ENCODE measurements at regions not wholly inside any gene's neighbourhood (a gene's known extent, or its start where the extent isn't known, plus 50 kb on each side); places are given as distances from the start of the nearest gene placed in this dataset.
A peak's percentile ranks its signal among the peaks of the same experiment; 100 is the strongest.

DNA sequence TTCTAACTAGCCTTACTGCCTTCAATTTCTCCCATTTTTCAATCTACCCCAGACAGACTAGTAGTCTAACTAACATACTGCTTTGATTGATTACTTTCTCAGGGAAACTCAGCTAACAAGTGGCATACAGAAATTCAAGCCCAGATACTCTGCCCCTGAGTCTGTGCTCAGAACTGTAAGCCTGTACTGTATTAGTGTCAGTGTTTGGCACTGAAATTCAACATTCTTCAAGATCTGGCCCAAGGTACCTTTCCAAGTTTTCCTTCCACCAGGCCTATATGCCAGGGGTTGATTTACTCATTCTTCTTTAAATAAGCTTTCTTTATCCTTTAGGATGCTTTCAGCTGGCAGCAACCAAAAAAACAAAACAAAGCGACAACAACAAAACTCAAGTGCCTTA, 433.2 kb upstream of the MARCKS start:
- Mint-ChIP-seq H3K27ac (no peak overlapping the region), H3K36me3 (ENCODE audit: low read depth) (no peaks in the 10 kb centered on the region), H3K27me3 (ENCODE audit: insufficient read depth, low read depth, poor library complexity) (no peaks in the 10 kb centered on the region), H3K4me1 (no peaks in the 10 kb centered on the region), H3K4me3 (no peak overlapping the region), H3K9me3 (no peaks in the 10 kb centered on the region; the same call in 2 of the 3 replicates)
- TF ChIP-seq, protein P1, sequence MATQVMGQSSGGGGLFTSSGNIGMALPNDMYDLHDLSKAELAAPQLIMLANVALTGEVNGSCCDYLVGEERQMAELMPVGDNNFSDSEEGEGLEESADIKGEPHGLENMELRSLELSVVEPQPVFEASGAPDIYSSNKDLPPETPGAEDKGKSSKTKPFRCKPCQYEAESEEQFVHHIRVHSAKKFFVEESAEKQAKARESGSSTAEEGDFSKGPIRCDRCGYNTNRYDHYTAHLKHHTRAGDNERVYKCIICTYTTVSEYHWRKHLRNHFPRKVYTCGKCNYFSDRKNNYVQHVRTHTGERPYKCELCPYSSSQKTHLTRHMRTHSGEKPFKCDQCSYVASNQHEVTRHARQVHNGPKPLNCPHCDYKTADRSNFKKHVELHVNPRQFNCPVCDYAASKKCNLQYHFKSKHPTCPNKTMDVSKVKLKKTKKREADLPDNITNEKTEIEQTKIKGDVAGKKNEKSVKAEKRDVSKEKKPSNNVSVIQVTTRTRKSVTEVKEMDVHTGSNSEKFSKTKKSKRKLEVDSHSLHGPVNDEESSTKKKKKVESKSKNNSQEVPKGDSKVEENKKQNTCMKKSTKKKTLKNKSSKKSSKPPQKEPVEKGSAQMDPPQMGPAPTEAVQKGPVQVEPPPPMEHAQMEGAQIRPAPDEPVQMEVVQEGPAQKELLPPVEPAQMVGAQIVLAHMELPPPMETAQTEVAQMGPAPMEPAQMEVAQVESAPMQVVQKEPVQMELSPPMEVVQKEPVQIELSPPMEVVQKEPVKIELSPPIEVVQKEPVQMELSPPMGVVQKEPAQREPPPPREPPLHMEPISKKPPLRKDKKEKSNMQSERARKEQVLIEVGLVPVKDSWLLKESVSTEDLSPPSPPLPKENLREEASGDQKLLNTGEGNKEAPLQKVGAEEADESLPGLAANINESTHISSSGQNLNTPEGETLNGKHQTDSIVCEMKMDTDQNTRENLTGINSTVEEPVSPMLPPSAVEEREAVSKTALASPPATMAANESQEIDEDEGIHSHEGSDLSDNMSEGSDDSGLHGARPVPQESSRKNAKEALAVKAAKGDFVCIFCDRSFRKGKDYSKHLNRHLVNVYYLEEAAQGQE (IDR thresholded peaks at IDR 0.05; ENCODE audit: unreplicated experiment) = no peak
- TF ChIP-seq EZH2phosphoT487 (IDR thresholded peaks at IDR 0.05; ENCODE audit: unreplicated experiment) (no peak), ZNF114 (CRISPR knock-in tag; IDR thresholded peaks at IDR 0.05) (no peak)
- no peaks in the 10 kb centered on the region for H3K36me3 ChIP-seq (ENCODE audit: insufficient read depth)
- no peaks in the 10 kb centered on the region for H3K27me3 ChIP-seq (ENCODE audit: insufficient read depth)
- no peaks in the 10 kb centered on the region for H3K9me2 ChIP-seq (ENCODE audit: insufficient read depth)
- no peaks in the 10 kb centered on the region for H3K4me1 ChIP-seq (ENCODE audit: insufficient read depth)
- DNase-seq (ENCODE audit: low spot score) (no peak), ATAC-seq (no peak)
- H3K4me2 ChIP-seq = no peak overlapping the region
- H4K20me1 ChIP-seq (replicated peaks; ENCODE audit: insufficient read depth) = no peaks in the 10 kb centered on the region
- H3K27ac ChIP-seq (ENCODE audit: low read depth) = no peak overlapping the region
- no peaks in the 10 kb centered on the region for H3F3A ChIP-seq (replicated peaks; ENCODE audit: low read depth)
- H3K79me2 ChIP-seq (replicated peaks; ENCODE audit: insufficient read depth) = no peaks in the 10 kb centered on the region
- no peak overlapping the region for H3K4me3 ChIP-seq
- H2AFZ ChIP-seq = 0 out of 2 replicates have a peak overlapping the region, but pooled peaks have one; percentile 38

- Histone ChIP-seq H3K27ac (ENCODE audit: low read depth) (no peak overlapping the region), H3K36me3 (ENCODE audit: insufficient read depth) (no peaks in the 10 kb centered on the region), H3K79me2 (replicated peaks; ENCODE audit: insufficient read depth) (no peaks in the 10 kb centered on the region), H3K4me1 (ENCODE audit: insufficient read depth) (no peaks in the 10 kb centered on the region), H3K9me2 (ENCODE audit: insufficient read depth) (no peaks in the 10 kb centered on the region), H2AFZ (no peak overlapping the region), H3F3A (replicated peaks; ENCODE audit: low read depth) (no peaks in the 10 kb centered on the region), H3K4me2 (no peak overlapping the region), H3K4me3 (no peak overlapping the region), H3K27me3 (ENCODE audit: insufficient read depth) (no peaks in the 10 kb centered on the region), H4K20me1 (replicated peaks; ENCODE audit: insufficient read depth) (no peaks in the 10 kb centered on the region)
- Mint-ChIP-seq H3K9me3 (no peaks in the 10 kb centered on the region), H3K4me1 (no peaks in the 10 kb centered on the region), H3K4me3 (no peak overlapping the region), H3K36me3 (ENCODE audit: low read depth) (no peaks in the 10 kb centered on the region), H3K27ac (no peak overlapping the region), H3K27me3 (ENCODE audit: insufficient read depth, low read depth, poor library complexity) (no peaks in the 10 kb centered on the region)
- ATAC-seq (no peak), DNase-seq (ENCODE audit: low spot score) (no peak)
- TF ChIP-seq ZNF114 (CRISPR knock-in tag; IDR thresholded peaks at IDR 0.05) = no peak
- TF ChIP-seq STAT1 (IDR thresholded peaks at IDR 0.05; ENCODE audit: unreplicated experiment) = no peak
- TF ChIP-seq ZNF331 (CRISPR knock-in tag; IDR thresholded peaks at IDR 0.05; ENCODE audit: low read depth) = no peak
- TF ChIP-seq, protein P1 (IDR thresholded peaks at IDR 0.05; ENCODE audit: unreplicated experiment) = no peak
- TF ChIP-seq POLR2AphosphoS5 (IDR thresholded peaks at IDR 0.05; ENCODE audit: low read depth) = no peak
- no peak for TF ChIP-seq EZH2phosphoT487 (IDR thresholded peaks at IDR 0.05; ENCODE audit: unreplicated experiment)
- TF ChIP-seq ZNF462 (CRISPR knock-in tag; IDR thresholded peaks at IDR 0.05) = no peak
Observed at GRCh38 chr6:113425977-113426660, 431.0 kb upstream of the MARCKS start.
